ENCODE measurements at regions not wholly inside any gene's neighbourhood (a gene's known extent, or its start where the extent isn't known, plus 50 kb on each side); places are given as distances from the start of the nearest gene placed in this dataset.

DNA sequence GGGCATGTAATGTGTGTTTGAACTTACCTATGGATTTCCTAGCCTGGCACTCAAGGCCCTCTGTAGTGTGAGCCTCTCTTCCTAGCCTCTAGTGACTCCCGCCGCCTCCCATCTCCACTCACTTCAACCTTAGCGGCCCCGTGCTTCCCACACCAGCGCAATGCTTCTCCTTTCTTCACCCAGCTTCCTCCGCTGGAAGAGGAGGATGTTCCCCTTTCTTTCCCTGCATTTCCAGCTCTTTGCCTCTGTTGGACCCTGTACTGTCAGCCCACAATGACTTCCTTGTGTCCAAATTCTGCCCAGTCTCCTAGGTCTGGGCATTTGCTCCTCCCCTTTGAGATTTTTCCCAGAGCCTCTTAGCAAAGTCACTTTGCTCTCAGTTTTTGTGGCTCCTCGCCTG lies 138.1 kb upstream of the IRF2BP2 start:
- TF ChIP-seq, protein P1, sequence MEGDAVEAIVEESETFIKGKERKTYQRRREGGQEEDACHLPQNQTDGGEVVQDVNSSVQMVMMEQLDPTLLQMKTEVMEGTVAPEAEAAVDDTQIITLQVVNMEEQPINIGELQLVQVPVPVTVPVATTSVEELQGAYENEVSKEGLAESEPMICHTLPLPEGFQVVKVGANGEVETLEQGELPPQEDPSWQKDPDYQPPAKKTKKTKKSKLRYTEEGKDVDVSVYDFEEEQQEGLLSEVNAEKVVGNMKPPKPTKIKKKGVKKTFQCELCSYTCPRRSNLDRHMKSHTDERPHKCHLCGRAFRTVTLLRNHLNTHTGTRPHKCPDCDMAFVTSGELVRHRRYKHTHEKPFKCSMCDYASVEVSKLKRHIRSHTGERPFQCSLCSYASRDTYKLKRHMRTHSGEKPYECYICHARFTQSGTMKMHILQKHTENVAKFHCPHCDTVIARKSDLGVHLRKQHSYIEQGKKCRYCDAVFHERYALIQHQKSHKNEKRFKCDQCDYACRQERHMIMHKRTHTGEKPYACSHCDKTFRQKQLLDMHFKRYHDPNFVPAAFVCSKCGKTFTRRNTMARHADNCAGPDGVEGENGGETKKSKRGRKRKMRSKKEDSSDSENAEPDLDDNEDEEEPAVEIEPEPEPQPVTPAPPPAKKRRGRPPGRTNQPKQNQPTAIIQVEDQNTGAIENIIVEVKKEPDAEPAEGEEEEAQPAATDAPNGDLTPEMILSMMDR (IDR thresholded peaks at IDR 0.05), result no peak
- TF ChIP-seq POLR2AphosphoS5 (IDR thresholded peaks at IDR 0.05) (no peak), POLR2A (IDR thresholded peaks at IDR 0.05) (no peak), EP300 (IDR thresholded peaks at IDR 0.05) (no peak)
